GM18870 (cell line): ENCODE measurements at regions not wholly inside any gene's neighbourhood (a gene's known extent, or its start where the extent isn't known, plus 50 kb on each side); places are given as distances from the start of the nearest gene placed in this dataset.
"Not testable (repeated sequence)": the region's sequence is repeated elsewhere in the genome, so short reads cannot be mapped to it uniquely, and the experiment has no call there.

ENCODE experiments used
- ATAC-seq: cut with Tn5 transposase; IDR thresholded peaks from one replicate; pipeline ENCODE4 v1.9.1; 2021; ENCODE audit warnings: moderate library complexity; ENCODE audit not compliant: unreplicated experiment

- ATAC-seq = no peak
Observed at GRCh38 chr11:23134627-23135026, 274.4 kb upstream of the CCDC179 start.

GRCh38 chr11:23138761-23139160 is 278.5 kb upstream of the CCDC179 start:
- ATAC-seq = no peak

GRCh38 chr11:23143022-23143421 is 282.7 kb upstream of the CCDC179 start:
- no peak for ATAC-seq

GRCh38 chr11:23151819-23152218 is 291.5 kb upstream of the CCDC179 start:
- ATAC-seq = no peak

- no peak for ATAC-seq
Observed at GRCh38 chr11:23155503-23155902, 295.2 kb upstream of the CCDC179 start.

- ATAC-seq = no peak
Observed at GRCh38 chr11:23164022-23164421, 303.7 kb upstream of the CCDC179 start.

- ATAC-seq = no peak
Observed at GRCh38 chr11:23166376-23166775, 306.1 kb upstream of the CCDC179 start.

- no peak for ATAC-seq
Observed at GRCh38 chr11:23179609-23180008, 319.3 kb upstream of the CCDC179 start.

GRCh38 chr11:23181022-23181807 is 320.9 kb upstream of the CCDC179 start:
- ATAC-seq = no peak

- no peak for ATAC-seq
Observed at GRCh38 chr11:23192256-23192655, 332.0 kb upstream of the CCDC179 start.

- no peak for ATAC-seq
Observed at GRCh38 chr11:23201936-23202522, 341.8 kb upstream of the CCDC179 start.

GRCh38 chr11:23202611-23203010 is 342.3 kb upstream of the CCDC179 start:
- no peak for ATAC-seq

GRCh38 chr11:23205156-23205871 is 345.0 kb upstream of the CCDC179 start:
- ATAC-seq = no peak

- ATAC-seq = no peak
Observed at GRCh38 chr11:23206741-23207336, 346.6 kb upstream of the CCDC179 start.

GRCh38 chr11:23211221-23211620 is 350.9 kb upstream of the CCDC179 start:
- ATAC-seq = no peak

GRCh38 chr11:23212807-23213206 is 352.5 kb upstream of the CCDC179 start:
- no peak for ATAC-seq

GRCh38 chr11:23217072-23217471 is 356.8 kb upstream of the CCDC179 start:
- no peak for ATAC-seq

GRCh38 chr11:23220086-23220485 is 359.8 kb upstream of the CCDC179 start:
- ATAC-seq = not testable (repeated sequence)

GRCh38 chr11:23221366-23221765 is 361.1 kb upstream of the CCDC179 start:
- ATAC-seq = no peak

- ATAC-seq = no peak
Observed at GRCh38 chr11:23226331-23227077, 366.2 kb upstream of the CCDC179 start.

GRCh38 chr11:23227078-23227445 is 366.8 kb upstream of the CCDC179 start:
- ATAC-seq = no peak
